ENCODE measurements at regions not wholly inside any gene's neighbourhood (a gene's known extent, or its start where the extent isn't known, plus 50 kb on each side); places are given as distances from the start of the nearest gene placed in this dataset.

GRCh38 chr12:97784904-97785303 is 322.3 kb downstream of the RMST start:
- TF ChIP-seq CTCF (IDR thresholded peaks at IDR 0.05) (no peak), POLR2A (IDR thresholded peaks at IDR 0.05) (no peak)

Data from adrenal gland (tissue), 5 donors.